IMR-90 (cell line): ENCODE measurements at regions not wholly inside any gene's neighbourhood (a gene's known extent, or its start where the extent isn't known, plus 50 kb on each side); places are given as distances from the start of the nearest gene placed in this dataset.

Source experiments
- POLR2A ChIP-seq: IDR thresholded peaks from 2 replicates; pipeline ENCODE4 v1.6.1; 2012; ENCODE audit warnings: mild to moderate bottlenecking, low read depth, low read length
- TF ChIP-seq, protein P1 (sequence below): conservative IDR thresholded peaks from 2 replicates; pipeline ENCODE4 v1.5.1; 2012; ENCODE audit warnings: mild to moderate bottlenecking, low read depth, low read length, improper control_type of control experiment

DNA sequence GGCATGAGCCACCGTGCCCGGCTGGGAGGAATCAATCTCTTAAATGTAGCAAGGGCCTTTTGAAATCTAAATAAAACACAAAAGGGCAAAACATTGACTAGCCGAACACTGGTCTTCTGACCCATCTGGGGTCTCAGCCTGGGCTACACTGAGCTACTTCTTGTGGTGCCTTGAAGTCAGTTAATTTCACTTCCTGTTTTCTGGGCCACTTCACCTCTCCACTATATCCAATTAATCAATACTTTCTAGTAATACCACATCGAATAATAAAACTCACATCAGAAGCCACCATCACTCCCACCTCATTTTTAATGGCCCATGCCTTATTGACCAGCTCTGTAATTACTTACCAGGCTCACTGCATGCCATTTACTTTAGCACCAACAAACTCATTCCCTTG is 138.0 kb upstream of the SAMSN1 start:
- TF ChIP-seq, protein P1, sequence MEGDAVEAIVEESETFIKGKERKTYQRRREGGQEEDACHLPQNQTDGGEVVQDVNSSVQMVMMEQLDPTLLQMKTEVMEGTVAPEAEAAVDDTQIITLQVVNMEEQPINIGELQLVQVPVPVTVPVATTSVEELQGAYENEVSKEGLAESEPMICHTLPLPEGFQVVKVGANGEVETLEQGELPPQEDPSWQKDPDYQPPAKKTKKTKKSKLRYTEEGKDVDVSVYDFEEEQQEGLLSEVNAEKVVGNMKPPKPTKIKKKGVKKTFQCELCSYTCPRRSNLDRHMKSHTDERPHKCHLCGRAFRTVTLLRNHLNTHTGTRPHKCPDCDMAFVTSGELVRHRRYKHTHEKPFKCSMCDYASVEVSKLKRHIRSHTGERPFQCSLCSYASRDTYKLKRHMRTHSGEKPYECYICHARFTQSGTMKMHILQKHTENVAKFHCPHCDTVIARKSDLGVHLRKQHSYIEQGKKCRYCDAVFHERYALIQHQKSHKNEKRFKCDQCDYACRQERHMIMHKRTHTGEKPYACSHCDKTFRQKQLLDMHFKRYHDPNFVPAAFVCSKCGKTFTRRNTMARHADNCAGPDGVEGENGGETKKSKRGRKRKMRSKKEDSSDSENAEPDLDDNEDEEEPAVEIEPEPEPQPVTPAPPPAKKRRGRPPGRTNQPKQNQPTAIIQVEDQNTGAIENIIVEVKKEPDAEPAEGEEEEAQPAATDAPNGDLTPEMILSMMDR: no peak
- no peak for TF ChIP-seq POLR2A
